Esophagus muscularis mucosa (tissue), 4 donors: ENCODE measurements at regions not wholly inside any gene's neighbourhood (a gene's known extent, or its start where the extent isn't known, plus 50 kb on each side); places are given as distances from the start of the nearest gene placed in this dataset.
"Not testable (repeated sequence)": the region's sequence is repeated elsewhere in the genome, so short reads cannot be mapped to it uniquely, and the experiment has no call there.

Experiments
- DNase-seq: peaks from one replicate; pipeline ENCODE4 v3.0.0-alpha.2; 2017; ENCODE audit errors: extremely low spot score
- H3K27ac ChIP-seq, 4 donors: fragments of 200-600 bp; sonication (generic); replicated peaks in 1 of 4; 1 replicate in 3 of 4; 2 replicates in 1 of 4; pipeline ENCODE4 v1.5.1; 2016 to 2019; ENCODE audit warnings: mild to moderate bottlenecking in 1 of 4
- H3K27me3 ChIP-seq, 4 donors: fragments of 200-600 bp; sonication (generic); one replicate each; pipeline versions ENCODE4 v1.5.1 to v1.6.0; 2016 to 2019
- H3K36me3 ChIP-seq, 4 donors: fragments of 200-600 bp; sonication (generic); one replicate each; pipeline ENCODE4 v1.5.1; 2016 to 2019
- H3K4me1 ChIP-seq, 4 donors: fragments of 200-600 bp; sonication (generic); one replicate each; pipeline ENCODE4 v1.5.1; 2016 to 2019
- H3K4me3 ChIP-seq, 4 donors: fragments of 200-600 bp; sonication (generic); 1 replicate in 2 of 4; 2 replicates in 2 of 4; pipeline ENCODE4 v1.5.1; 2016 to 2019; ENCODE audit warnings: mild to moderate bottlenecking in 4 of 4, moderate library complexity in 1 of 4
- H3K9me3 ChIP-seq, 4 donors: fragments of 200-600 bp; sonication (generic); 1 replicate in 3 of 4; 2 replicates in 1 of 4; pipeline ENCODE4 v1.5.1; 2016 to 2019
- CTCF ChIP-seq, 3 experiments: fragments of 200-600 bp in 2 of 3; fragments of 450-650 bp in 1 of 3; sonication (generic) in 2 of 3; IDR thresholded peaks; one replicate each; pipeline ENCODE4 v1.5.1; 2017 to 2019; ENCODE audit warnings: antibody characterized with exemption in 3 of 3, mild to moderate bottlenecking in 2 of 3, moderate library complexity in 1 of 3
- EP300 ChIP-seq: sonication (generic); formaldehyde crosslinking; IDR thresholded peaks from one replicate; pipeline ENCODE4 v1.6.1; 2017; ENCODE audit warnings: antibody characterized with exemption
- POLR2A ChIP-seq: fragments of 450-650 bp; IDR thresholded peaks from one replicate; pipeline ENCODE4 v1.6.1; 2017; ENCODE audit warnings: antibody characterized with exemption, moderate library complexity, mild to moderate bottlenecking, low read depth
- POLR2AphosphoS5 ChIP-seq, 2 donors: sonication (generic); formaldehyde crosslinking; IDR thresholded peaks; one replicate each; pipeline ENCODE4 v1.6.1; 2017; ENCODE audit warnings: antibody characterized with exemption in 2 of 2
- WGBS: methylation state at CpG from one replicate; pipeline ENCODE4 v1.1.5; 2018; 5-methylcytosine and 5-hydroxymethylcytosine counted together
- intact Hi-C: fragments of 100-400 bp; cut with DNase I; formaldehyde crosslinking; loops from one replicate; pipeline ENCODE4 v1.15.1; 2023

GRCh38 chr12:86719381-86719780, 463.2 kb upstream of the MGAT4C start:
- Histone ChIP-seq H3K27me3 (no peaks in the 10 kb centered on the region), H3K27ac (no peak overlapping the region), H3K36me3 (no peaks in the 10 kb centered on the region), H3K9me3 (no peaks in the 10 kb centered on the region), H3K4me3 (no peak overlapping the region), H3K4me1 (no peaks in the 10 kb centered on the region)
- no peak for DNase-seq
- 96% methylated on average over 1 of the region's 1 CpG for WGBS
- TF ChIP-seq CTCF (IDR thresholded peaks at IDR 0.05): no peak
- no peak for TF ChIP-seq POLR2A
- no peak for TF ChIP-seq EP300
- no peak for TF ChIP-seq POLR2AphosphoS5 (IDR thresholded peaks at IDR 0.05)
- intact Hi-C loops: no loop called here

GRCh38 chr12:86713121-86713520, 456.9 kb upstream of the MGAT4C start:
- no peak for DNase-seq
- intact Hi-C loops: no loop called here
- H3K4me1 ChIP-seq: peaks cover 0 to 5% (median 0%) of the 10 kb centered on the region in 4 donors
- H3K36me3 ChIP-seq: no peaks in the 10 kb centered on the region
- TF ChIP-seq EP300 (no peak), CTCF (IDR thresholded peaks at IDR 0.05) (no peak), POLR2AphosphoS5 (IDR thresholded peaks at IDR 0.05) (no peak), POLR2A (no peak)
- no peak overlapping the region for H3K27ac ChIP-seq
- H3K9me3 ChIP-seq: no peaks in the 10 kb centered on the region
- no peaks in the 10 kb centered on the region for H3K27me3 ChIP-seq
- H3K4me3 ChIP-seq: no peak overlapping the region

- Histone ChIP-seq H3K27ac (no peak overlapping the region), H3K9me3 (no peaks in the 10 kb centered on the region), H3K36me3 (no peaks in the 10 kb centered on the region), H3K4me3 (no peak overlapping the region), H3K27me3 (no peaks in the 10 kb centered on the region), H3K4me1 (peaks cover 0 to 5% (median 0%) of the 10 kb centered on the region in 4 donors)
- WGBS: 54% methylated on average over 4 of the region's 4 CpGs
- intact Hi-C loops: no loop called here
- DNase-seq: no peak
- TF ChIP-seq EP300 (no peak), POLR2AphosphoS5 (IDR thresholded peaks at IDR 0.05) (peak in 1 of 2 donors; percentile 26), CTCF (IDR thresholded peaks at IDR 0.05) (no peak)
These were observed 456.2 kb upstream of the MGAT4C start for GRCh38 chr12:86712425-86712843.

- no peaks in the 10 kb centered on the region for H3K27me3 ChIP-seq
- no peak overlapping the region for H3K4me3 ChIP-seq
- no peak for TF ChIP-seq EP300
- TF ChIP-seq POLR2A: no peak
- no peak for TF ChIP-seq POLR2AphosphoS5 (IDR thresholded peaks at IDR 0.05)
- no peak for TF ChIP-seq CTCF (IDR thresholded peaks at IDR 0.05)
- intact Hi-C loops: no loop called here
- no peaks in the 10 kb centered on the region for H3K9me3 ChIP-seq
- WGBS: 82% methylated on average over 1 of the region's 1 CpG
- no peak for DNase-seq
- no peaks in the 10 kb centered on the region for H3K36me3 ChIP-seq
- H3K4me1 ChIP-seq: peaks cover 0 to 5% (median 0%) of the 10 kb centered on the region in 4 donors
- no peak overlapping the region for H3K27ac ChIP-seq
These were observed 455.5 kb upstream of the MGAT4C start for GRCh38 chr12:86711731-86712130.

GRCh38 chr12:86710109-86710508, 453.9 kb upstream of the MGAT4C start:
- Histone ChIP-seq H3K4me3 (no peak overlapping the region), H3K4me1 (peaks cover 0 to 5% (median 0%) of the 10 kb centered on the region in 4 donors), H3K9me3 (no peaks in the 10 kb centered on the region), H3K27ac (no peak overlapping the region), H3K36me3 (no peaks in the 10 kb centered on the region), H3K27me3 (no peaks in the 10 kb centered on the region)
- TF ChIP-seq CTCF (IDR thresholded peaks at IDR 0.05): no peak
- TF ChIP-seq EP300: no peak
- TF ChIP-seq POLR2A: no peak
- no peak for TF ChIP-seq POLR2AphosphoS5 (IDR thresholded peaks at IDR 0.05)
- intact Hi-C loops: no loop called here
- DNase-seq: no peak

- 77% methylated on average over 3 of the region's 3 CpGs for whole genome bisulfite sequencing
- H3K9me3 ChIP-seq, H3K4me1 ChIP-seq, DNase-seq, H3K36me3 ChIP-seq, H3K27me3 ChIP-seq, H3K27ac ChIP-seq, intact Hi-C loops, H3K4me3 ChIP-seq: not testable (repeated sequence)
These were observed 452.8 kb upstream of the MGAT4C start for GRCh38 chr12:86709017-86709416.
